A549 (cell line): ENCODE measurements at regions not wholly inside any gene's neighbourhood (a gene's known extent, or its start where the extent isn't known, plus 50 kb on each side); places are given as distances from the start of the nearest gene placed in this dataset.

ENCODE experiments used
- CTCF ChIP-seq: fragments of >200 bp; sonication (Bioruptor Twin); formaldehyde crosslinking; IDR thresholded peaks from 3 replicates; pipeline ENCODE4 v1.5.1; 2016
- EP300 ChIP-seq, 2 experiments: fragments of >200 bp; sonication (Bioruptor Twin); formaldehyde crosslinking; IDR thresholded peaks; 2 replicates in 1 of 2; 3 replicates in 1 of 2; pipeline ENCODE4 v1.6.1; 2016 to 2017
- MAX ChIP-seq: IDR thresholded peaks from 2 replicates; pipeline ENCODE4 v1.6.1; 2012
- SMC3 ChIP-seq: fragments of >200 bp; sonication (Bioruptor Twin); formaldehyde crosslinking; IDR thresholded peaks from 3 replicates; pipeline ENCODE4 v1.6.1; 2018; ENCODE audit warnings: inconsistent platforms

- TF ChIP-seq SMC3 (no peak), CTCF (no peak), EP300 (IDR thresholded peaks at IDR 0.05) (no peak), MAX (no peak)
Measured at GRCh38 chr2:215742021-215742420, 271.3 kb downstream of the MREG start.
